GM12878 (cell line): ENCODE measurements at regions not wholly inside any gene's neighbourhood (a gene's known extent, or its start where the extent isn't known, plus 50 kb on each side); places are given as distances from the start of the nearest gene placed in this dataset.

Experiments used
- ATAC-seq: fragments of 200-7000 bp; cut with Tn5 transposase; 3 replicates; pipeline ENCODE4 v1.9.1; 2020; ENCODE audit warnings: mild to moderate bottlenecking, moderate library complexity
- BruUV-seq: library from RNA; stranded (reverse); fragments of 400-500 nt; replicated peaks from 2 replicates; lab custom pipeline; 2021; lab: Mats Ljungman, UMichigan
- CTCF ChIA-PET: fragments of 300-600 bp; sonication (Branson Sonifier 250); formaldehyde crosslinking; extraction: SDS; loops from one replicate; lab custom pipeline; 2021; ENCODE audit warnings: inconsistent platforms; lab: Yijun Ruan, JAX
- POLR2A ChIA-PET: fragments of 350-600 bp; formaldehyde crosslinking; extraction: SDS; loops from one replicate; lab custom pipeline; 2021; ENCODE audit warnings: inconsistent platforms; lab: Charles Lee
- RAD21 ChIA-PET: fragments of 300-600 bp; sonication (Branson Sonifier 250); formaldehyde crosslinking; loops from one replicate; lab custom pipeline; 2023; ENCODE audit warnings: antibody characterized with exemption; ENCODE audit not compliant: unreplicated experiment; lab: Charles Lee
- SMC1A ChIA-PET: fragments of 300-600 bp; sonication (Branson Sonifier 250); formaldehyde crosslinking; loops from one replicate; lab custom pipeline; 2023; ENCODE audit not compliant: unreplicated experiment, uncharacterized antibody; lab: Charles Lee
- DNase-seq: peaks from one replicate; pipeline ENCODE4 v3.0.0-alpha.2; 2011; ENCODE audit warnings: low read depth, low spot score
- FAIRE-seq: peaks from 3 replicates; lab custom pipeline; 2011; peaks lifted over from hg19 to GRCh38; lab: Jason Lieb, UNC
- H2AFZ ChIP-seq: 2 replicates; pipeline ENCODE4 v1.6.0; 2011; ENCODE audit warnings: low read depth, low read length, control low read depth; ENCODE audit not compliant: control insufficient read depth
- H3K27ac ChIP-seq: 2 replicates; pipeline ENCODE4 v1.5.1; 2011; ENCODE audit warnings: control low read depth; ENCODE audit not compliant: control insufficient read depth, insufficient read depth
- H3K27me3 ChIP-seq, 2 experiments: replicated peaks in 1 of 2; 2 replicates each; pipeline versions ENCODE4 v1.6.0 to v1.6.1; 2011; ENCODE audit warnings: low read length in 1 of 2; ENCODE audit not compliant: control insufficient read depth in 2 of 2, insufficient read depth in 2 of 2
- H3K36me3 ChIP-seq, 2 experiments: 2 replicates each; pipeline ENCODE4 v1.5.1; 2011; ENCODE audit warnings: low read length in 1 of 2; ENCODE audit not compliant: control insufficient read depth in 2 of 2, insufficient read depth in 2 of 2
- H3K4me1 ChIP-seq: 2 replicates; pipeline ENCODE4 v1.6.1; 2011; ENCODE audit warnings: mild to moderate bottlenecking, low read length, moderate library complexity, mixed read lengths; ENCODE audit not compliant: control insufficient read depth, insufficient read depth
- H3K4me2 ChIP-seq: 2 replicates; pipeline ENCODE4 v1.6.0; 2011; ENCODE audit warnings: control low read depth; ENCODE audit not compliant: control insufficient read depth, insufficient read depth
- H3K4me3 ChIP-seq: fragments of 200-600 bp; sonication (generic); 2 replicates; pipeline ENCODE4 v1.5.1; 2016
- H3K79me2 ChIP-seq: 2 replicates; pipeline ENCODE4 v1.6.0; 2011; ENCODE audit warnings: low read length; ENCODE audit not compliant: control insufficient read depth, insufficient read depth
- H3K9ac ChIP-seq: 2 replicates; pipeline ENCODE4 v1.8.0; 2011; ENCODE audit warnings: low read length, control low read depth, mixed read lengths; ENCODE audit not compliant: control insufficient read depth, insufficient read depth
- H3K9me3 ChIP-seq: replicated peaks from 3 replicates; pipeline ENCODE4 v1.5.1; 2011; ENCODE audit warnings: mild to moderate bottlenecking, low read length; ENCODE audit not compliant: control insufficient read depth, insufficient read depth
- H4K20me1 ChIP-seq: 2 replicates; pipeline ENCODE4 v1.6.0; 2011; ENCODE audit not compliant: control insufficient read depth, insufficient read depth
- CBFB ChIP-seq: IDR thresholded peaks from 2 replicates; pipeline ENCODE4 v1.6.1; 2016; ENCODE audit warnings: antibody characterized with exemption, low read depth
- FOXM1 ChIP-seq: IDR thresholded peaks from 2 replicates; pipeline ENCODE4 v1.6.1; 2012; ENCODE audit warnings: low read depth, mild to moderate bottlenecking, inconsistent platforms, low read length, moderate library complexity
- HCFC1 ChIP-seq: fragments of 150-350 bp; IDR thresholded peaks from 2 replicates; pipeline ENCODE4 v1.6.1; 2014; ENCODE audit warnings: low read length
- HDAC2 ChIP-seq: fragments of 200-600 bp; sonication (generic); IDR thresholded peaks from 2 replicates; pipeline ENCODE4 v1.6.1; 2017
- KLF5 ChIP-seq: fragments of 450-650 bp; IDR thresholded peaks from 2 replicates; pipeline ENCODE4 v1.6.1; 2014; ENCODE audit warnings: mild to moderate bottlenecking; ENCODE audit not compliant: partially characterized antibody
- SKIL ChIP-seq: fragments of 450-650 bp; IDR thresholded peaks from 2 replicates; pipeline ENCODE4 v1.6.1; 2017; ENCODE audit warnings: mild to moderate bottlenecking, low read depth, inconsistent platforms; ENCODE audit not compliant: poor library complexity, severe bottlenecking
- TAF1 ChIP-seq: IDR thresholded peaks from 2 replicates; pipeline ENCODE4 v1.6.1; 2011; ENCODE audit warnings: mild to moderate bottlenecking, low read depth, low read length, borderline replicate concordance
- WGBS: methylation state at CpG from one replicate; pipeline ENCODE4 v1.1.6; 2016; ENCODE audit warnings: low lambda C conversion rate; ENCODE audit not compliant: insufficient replicate concordance, insufficient coverage; ENCODE audit errors: missing lambda C conversion rate; 5-methylcytosine and 5-hydroxymethylcytosine counted together
- in situ Hi-C: fragments of 300-500 bp; cut with MboI; formaldehyde crosslinking; loops from 9 replicates; pipeline ENCODE4 v1.14.3; 2018; ENCODE audit warnings: mixed read lengths
- intact Hi-C: fragments of 100-400 bp; cut with micrococcal nuclease; formaldehyde crosslinking; loops from one replicate; pipeline ENCODE4 v1.14.2; 2022; ENCODE audit not compliant: unreplicated experiment

GRCh38 chr5:4860631-4861030, 279.5 kb upstream of the ADAMTS16 start:
- no peak for FAIRE-seq
- SMC1A ChIA-PET = interaction anchor here (1.5 kb wide), 1 partner anchor 85 kb away, joined by 3 read pairs; no protein-coding TSS in a partner anchor
- intact Hi-C loops = no loop called here

More at GRCh38 chr5:4860631-4861030, 279.5 kb upstream of the ADAMTS16 start:
- Histone ChIP-seq H3K79me2 (no peaks in the 10 kb centered on the region), H3K9me3 (no peaks in the 10 kb centered on the region), H4K20me1 (no peaks in the 10 kb centered on the region), H3K4me2 (no peak overlapping the region), H3K27ac (no peak overlapping the region), H3K27me3 (no peaks in the 10 kb centered on the region), H2AFZ (no peak overlapping the region), H3K9ac (no peak overlapping the region), H3K4me3 (no peak overlapping the region), H3K4me1 (no peaks in the 10 kb centered on the region), H3K36me3 (no peaks in the 10 kb centered on the region)
- ChIA-PET CTCF (interaction anchor here (1.0 to 1.4 kb wide), 2 partner anchors 7 to 23 kb away, joined by 3 to 5 read pairs; no protein-coding TSS in a partner anchor), POLR2A (no interaction called here), RAD21 (no interaction called here)
- BruUV-seq = no TSS peak
- no peak for ATAC-seq
- in situ Hi-C loops = no loop called here
- no peak for TF ChIP-seq FOXM1
- TF ChIP-seq HDAC2 = no peak
- TF ChIP-seq KLF5 = no peak
- no peak for TF ChIP-seq CBFB
- TF ChIP-seq TAF1 = no peak
- TF ChIP-seq SKIL = no peak
- no peak for TF ChIP-seq HCFC1
- 0% methylated on average over 5 of the region's 5 CpGs for WGBS
- no peak for DNase-seq
